DMS 273 (cell line): ENCODE measurements at regions not wholly inside any gene's neighbourhood (a gene's known extent, or its start where the extent isn't known, plus 50 kb on each side); places are given as distances from the start of the nearest gene placed in this dataset.
"Not testable (repeated sequence)": the region's sequence is repeated elsewhere in the genome, so short reads cannot be mapped to it uniquely, and the experiment has no call there.

Source experiments
- DNase-seq: peaks from one replicate; lab custom pipeline; 2025; ENCODE audit not compliant: unreplicated experiment; lab: John Stamatoyannopoulos, UW

GRCh38 chr21:35811191-35811806 lies 249.0 kb downstream of the SETD4 start:
- DNase-seq, result no peak

- DNase-seq, result no peak
Measured at GRCh38 chr21:35810431-35810970, 249.8 kb downstream of the SETD4 start.

- DNase-seq, result no peak
Measured at GRCh38 chr21:35801391-35801790, 258.9 kb downstream of the SETD4 start.

- not testable (repeated sequence) for DNase-seq
Measured at GRCh38 chr21:35800796-35801385, 259.4 kb downstream of the SETD4 start.

- DNase-seq, result no peak
Measured at GRCh38 chr21:35796844-35797243, 263.5 kb downstream of the SETD4 start.

GRCh38 chr21:35794527-35794926 lies 265.8 kb downstream of the SETD4 start:
- DNase-seq, result not testable (repeated sequence)

- DNase-seq, result no peak
Measured at GRCh38 chr21:35792569-35793305, 267.6 kb downstream of the SETD4 start.

- no peak for DNase-seq
Measured at GRCh38 chr21:35791541-35792325, 268.6 kb downstream of the SETD4 start.

- no peak for DNase-seq
Measured at GRCh38 chr21:35783721-35784120, 276.6 kb downstream of the SETD4 start.

GRCh38 chr21:35782667-35783066 lies 277.7 kb downstream of the SETD4 start:
- DNase-seq, result no peak

GRCh38 chr21:35780983-35781382 lies 279.3 kb downstream of the SETD4 start:
- no peak for DNase-seq

- no peak for DNase-seq
Measured at GRCh38 chr21:35779690-35780570, 280.4 kb downstream of the SETD4 start.

GRCh38 chr21:35779167-35779566 lies 281.2 kb downstream of the SETD4 start:
- DNase-seq, result no peak

- DNase-seq, result no peak
Measured at GRCh38 chr21:35777081-35777480, 283.2 kb downstream of the SETD4 start.

- DNase-seq, result no peak
Measured at GRCh38 chr21:35775778-35776544, 284.4 kb downstream of the SETD4 start.

- DNase-seq, result no peak
Measured at GRCh38 chr21:35770101-35770945, 290.0 kb downstream of the SETD4 start.

- no peak for DNase-seq
Measured at GRCh38 chr21:35768187-35768586, 292.1 kb downstream of the SETD4 start.

- DNase-seq, result no peak
Measured at GRCh38 chr21:35764586-35764985, 295.7 kb downstream of the SETD4 start.

GRCh38 chr21:35764077-35764476 lies 296.2 kb downstream of the SETD4 start:
- DNase-seq, result no peak
